Gastrocnemius medialis (tissue), 4 donors: ENCODE measurements at regions not wholly inside any gene's neighbourhood (a gene's known extent, or its start where the extent isn't known, plus 50 kb on each side); places are given as distances from the start of the nearest gene placed in this dataset.

Experiments
- ATAC-seq, 2 donors: fragments of 150-250 bp; one replicate each; pipeline ENCODE4 v1.9.1; 2016
- DNase-seq, 2 donors: peaks; one replicate each; pipeline ENCODE4 v3.0.0-alpha.2; 2019
- H3K27ac ChIP-seq, 4 donors: fragments of 200-600 bp; sonication (generic); 1 replicate in 1 of 4; 2 replicates in 3 of 4; pipeline ENCODE4 v1.5.1; 2016 to 2018; ENCODE audit warnings: mild to moderate bottlenecking in 2 of 4, moderate library complexity in 1 of 4
- H3K27me3 ChIP-seq, 3 donors: fragments of 200-600 bp; sonication (generic) in 2 of 3; 1 replicate in 1 of 3; 2 replicates in 2 of 3; pipeline versions ENCODE4 v1.5.1 to v1.6.0; 2016 to 2019; ENCODE audit warnings: mild to moderate bottlenecking in 1 of 3, moderate library complexity in 1 of 3
- H3K36me3 ChIP-seq, 2 donors: fragments of 200-600 bp; sonication (generic) in 1 of 2; one replicate each; pipeline ENCODE4 v1.5.1; 2017 to 2018
- H3K4me1 ChIP-seq, 2 donors: fragments of 200-600 bp; sonication (generic) in 1 of 2; one replicate each; pipeline ENCODE4 v1.5.1; 2016 to 2017; ENCODE audit warnings: mild to moderate bottlenecking in 2 of 2
- H3K4me3 ChIP-seq, 4 donors: fragments of 200-600 bp; sonication (generic) in 3 of 4; 1 replicate in 1 of 4; 2 replicates in 3 of 4; pipeline ENCODE4 v1.5.1; 2016 to 2019; ENCODE audit warnings: mild to moderate bottlenecking in 2 of 4
- H3K9me3 ChIP-seq, 3 donors: fragments of 200-600 bp; sonication (generic) in 2 of 3; 1 replicate in 1 of 3; 2 replicates in 2 of 3; pipeline ENCODE4 v1.5.1; 2016 to 2019
- CTCF ChIP-seq, 5 experiments: fragments of 450-650 bp in 3 of 5; fragments of 200-600 bp in 2 of 5; sonication (generic) in 2 of 5; IDR thresholded peaks in 4 of 5; conservative IDR thresholded peaks in 1 of 5; 1 replicate in 4 of 5; 2 replicates in 1 of 5; pipeline ENCODE4 v1.5.1; 2016 to 2019; ENCODE audit warnings: antibody characterized with exemption in 5 of 5, mild to moderate bottlenecking in 3 of 5, moderate library complexity in 3 of 5
- POLR2A ChIP-seq, 2 donors: fragments of 450-650 bp; IDR thresholded peaks; one replicate each; pipeline ENCODE4 v1.6.1; 2017; ENCODE audit warnings: antibody characterized with exemption in 2 of 2, mild to moderate bottlenecking in 2 of 2, moderate library complexity in 2 of 2
- in situ Hi-C, 4 donors: fragments of 200-750 bp; cut with MboI; loops; one replicate each; pipeline versions ENCODE4 v1.15.0 to v1.8.0; 2017; ENCODE audit warnings: low sequenced_read_pairs in 4 of 4
- intact Hi-C: fragments of 100-400 bp; cut with DNase I; formaldehyde crosslinking; loops from one replicate; pipeline ENCODE4 v1.15.1; 2023; ENCODE audit warnings: low total_unique reads

- Histone ChIP-seq H3K27ac (no peak overlapping the region), H3K36me3 (no peaks in the 10 kb centered on the region), H3K4me1 (no peaks in the 10 kb centered on the region), H3K4me3 (no peak overlapping the region), H3K27me3 (no peaks in the 10 kb centered on the region), H3K9me3 (no peaks in the 10 kb centered on the region)
- DNase-seq, result no peak
- intact Hi-C loops (no loop called here), in situ Hi-C loops (loop anchor here in 1 of 4 donors (25.0 kb wide), 2 partner anchors 101 to 201 kb away; no protein-coding TSS in a partner anchor)
- TF ChIP-seq POLR2A (IDR thresholded peaks at IDR 0.05) (no peak), CTCF (IDR thresholded peaks at IDR 0.05 in 4 of 5, conservative IDR thresholded peaks at IDR 0.05 in 1 of 5) (no peak)
- ATAC-seq, result no peak
Observed at GRCh38 chr18:77461062-77461688, 211.5 kb downstream of the GALR1 start.

GRCh38 chr18:77464917-77465316 lies 215.3 kb downstream of the GALR1 start:
- H3K9me3 ChIP-seq, result no peaks in the 10 kb centered on the region
- DNase-seq (no peak), ATAC-seq (no peak)
- in situ Hi-C loops (loop anchor here in 1 of 4 donors (25.0 kb wide), 2 partner anchors 97 to 197 kb away; no protein-coding TSS in a partner anchor), intact Hi-C loops (no loop called here)
- H3K27ac ChIP-seq, result no peak overlapping the region
- H3K4me1 ChIP-seq, result no peaks in the 10 kb centered on the region
- no peaks in the 10 kb centered on the region for H3K27me3 ChIP-seq
- TF ChIP-seq POLR2A (IDR thresholded peaks at IDR 0.05) (no peak), CTCF (IDR thresholded peaks at IDR 0.05 in 4 of 5, conservative IDR thresholded peaks at IDR 0.05 in 1 of 5) (no peak)
- H3K36me3 ChIP-seq, result no peaks in the 10 kb centered on the region
- H3K4me3 ChIP-seq, result no peak overlapping the region

GRCh38 chr18:77466890-77467289 lies 217.2 kb downstream of the GALR1 start:
- ATAC-seq (no peak), DNase-seq (no peak)
- Histone ChIP-seq H3K9me3 (no peaks in the 10 kb centered on the region), H3K27ac (no peak overlapping the region), H3K4me1 (no peaks in the 10 kb centered on the region), H3K27me3 (no peaks in the 10 kb centered on the region), H3K4me3 (no peak overlapping the region), H3K36me3 (no peaks in the 10 kb centered on the region)
- in situ Hi-C loops, result loop anchor here in 1 of 4 donors (25.0 kb wide), 2 partner anchors 95 to 195 kb away; no protein-coding TSS in a partner anchor
- TF ChIP-seq CTCF (IDR thresholded peaks at IDR 0.05 in 4 of 5, conservative IDR thresholded peaks at IDR 0.05 in 1 of 5) (no peak), POLR2A (IDR thresholded peaks at IDR 0.05) (no peak)
- intact Hi-C loops, result no loop called here

- H3K27me3 ChIP-seq, result no peaks in the 10 kb centered on the region
- H3K9me3 ChIP-seq, result no peaks in the 10 kb centered on the region
- no peaks in the 10 kb centered on the region for H3K36me3 ChIP-seq
- intact Hi-C loops (no loop called here), in situ Hi-C loops (loop anchor here in 1 of 4 donors (25.0 kb wide), 2 partner anchors 93 to 193 kb away; no protein-coding TSS in a partner anchor)
- H3K27ac ChIP-seq, result no peak overlapping the region
- TF ChIP-seq CTCF (IDR thresholded peaks at IDR 0.05 in 4 of 5, conservative IDR thresholded peaks at IDR 0.05 in 1 of 5) (no peak), POLR2A (IDR thresholded peaks at IDR 0.05) (no peak)
- no peaks in the 10 kb centered on the region for H3K4me1 ChIP-seq
- no peak overlapping the region for H3K4me3 ChIP-seq
- ATAC-seq (no peak), DNase-seq (no peak)
Observed at GRCh38 chr18:77469131-77469530, 219.5 kb downstream of the GALR1 start.
